Transverse colon (tissue), 4 donors: ENCODE measurements at regions not wholly inside any gene's neighbourhood (a gene's known extent, or its start where the extent isn't known, plus 50 kb on each side); places are given as distances from the start of the nearest gene placed in this dataset.

ENCODE experiments used
- CTCF ChIP-seq, 5 experiments: fragments of 200-600 bp in 3 of 5; fragments of 450-650 bp in 2 of 5; sonication (generic) in 3 of 5; IDR thresholded peaks; 1 replicate in 2 of 5; 2 replicates in 3 of 5; pipeline ENCODE4 v1.5.1; 2016 to 2017; ENCODE audit warnings: antibody characterized with exemption in 5 of 5, inconsistent platforms in 3 of 5, mild to moderate bottlenecking in 2 of 5, moderate library complexity in 1 of 5
- POLR2AphosphoS5 ChIP-seq, 3 donors: sonication (generic); formaldehyde crosslinking; IDR thresholded peaks; one replicate each; pipeline ENCODE4 v1.6.1; 2016; ENCODE audit warnings: antibody characterized with exemption in 3 of 3

- TF ChIP-seq CTCF (IDR thresholded peaks at IDR 0.05) (no peak), POLR2AphosphoS5 (IDR thresholded peaks at IDR 0.05) (no peak)
These were observed 75.3 kb upstream of the JAG1 start for GRCh38 chr20:10749084-10749483.
